Kidney (tissue), 13 donors: ENCODE measurements at regions not wholly inside any gene's neighbourhood (a gene's known extent, or its start where the extent isn't known, plus 50 kb on each side); places are given as distances from the start of the nearest gene placed in this dataset.

Experiments
- DNase-seq, 5 donors: peaks; one replicate each; pipeline ENCODE4 v3.0.0-alpha.2; 2013 to 2020
- FAIRE-seq: peaks from 2 replicates; lab custom pipeline; 2012; peaks lifted over from hg19 to GRCh38; lab: Jason Lieb, UNC
- H3K27ac ChIP-seq, 2 donors: one replicate each; pipeline ENCODE4 v1.7.0; 2013; ENCODE audit warnings: low read depth in 2 of 2, low read length in 2 of 2, inconsistent platforms in 1 of 2
- H3K27me3 ChIP-seq: one replicate; pipeline ENCODE4 v1.7.1; 2013; ENCODE audit warnings: low read length, inconsistent platforms; ENCODE audit not compliant: control insufficient read depth, insufficient read depth
- H3K36me3 ChIP-seq, 3 donors: one replicate each; pipeline versions ENCODE4 v1.7.0 to v1.7.1; 2013; ENCODE audit warnings: low read length in 3 of 3, control low read depth in 1 of 3, inconsistent platforms in 1 of 3; ENCODE audit not compliant: insufficient read depth in 3 of 3, control insufficient read depth in 2 of 3
- H3K4me1 ChIP-seq, 3 donors: one replicate each; pipeline versions ENCODE4 v1.7.0 to v1.7.1; 2013; ENCODE audit warnings: low read length in 3 of 3, inconsistent platforms in 1 of 3, low read depth in 1 of 3; ENCODE audit not compliant: control insufficient read depth in 2 of 3, insufficient read depth in 2 of 3
- H3K4me3 ChIP-seq, 3 donors: one replicate each; pipeline versions ENCODE4 v1.7.0 to v1.8.1; 2013; ENCODE audit warnings: low read length in 3 of 3, control low read depth in 1 of 3, inconsistent platforms in 1 of 3
- H3K9ac ChIP-seq, 3 donors: one replicate each; pipeline versions ENCODE4 v1.7.0 to v1.7.1; 2013; ENCODE audit warnings: low read length in 3 of 3, control low read depth in 1 of 3, inconsistent platforms in 1 of 3
- H3K9me3 ChIP-seq, 3 donors: one replicate each; pipeline versions ENCODE4 v1.7.0 to v1.7.1; 2013; ENCODE audit warnings: low read length in 3 of 3, control low read depth in 1 of 3, inconsistent platforms in 1 of 3; ENCODE audit not compliant: control insufficient read depth in 2 of 3, insufficient read depth in 1 of 3
- intact Hi-C: fragments of 100-400 bp; cut with DNase I; formaldehyde crosslinking; loops from one replicate; pipeline ENCODE4 v1.11.1; 2022
- TF ChIP-seq, protein P1 (sequence below): IDR thresholded peaks from 3 replicates; pipeline ENCODE4 v1.5.1; 2012; ENCODE audit warnings: mild to moderate bottlenecking, moderate library complexity, borderline replicate concordance; ENCODE audit not compliant: insufficient read depth; ENCODE audit errors: extremely low read depth
- donor health status: control.
- donor health status: control.
- donor health status: control.
- donor health status: control.
- donor health status: control.
- donor health status: DM: yes; HTN: yes; CAD: no.
- donor health status: Normal renal cell carcinoma (clear cell type).

DNA sequence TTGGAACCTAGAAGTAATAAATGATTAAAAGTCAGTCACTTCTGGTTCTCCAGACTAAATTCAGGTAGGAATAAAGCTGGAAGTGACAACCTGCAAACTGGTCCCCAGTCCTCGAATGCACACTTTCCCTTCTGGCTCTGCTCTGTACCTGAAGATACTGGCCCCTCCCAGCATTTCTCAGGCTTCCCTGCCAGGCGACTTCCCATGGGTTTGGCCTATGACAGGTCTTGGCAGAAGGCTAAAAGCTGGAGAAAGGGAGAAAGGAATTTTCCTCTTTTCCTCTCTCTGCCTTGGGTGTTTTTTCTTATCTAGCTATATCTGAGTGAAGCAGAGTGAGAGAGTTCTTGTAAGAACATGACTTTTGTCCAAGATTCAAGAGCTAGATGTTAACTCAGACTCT lies 1005.7 kb downstream of the DTWD2 start:
- TF ChIP-seq, protein P1, sequence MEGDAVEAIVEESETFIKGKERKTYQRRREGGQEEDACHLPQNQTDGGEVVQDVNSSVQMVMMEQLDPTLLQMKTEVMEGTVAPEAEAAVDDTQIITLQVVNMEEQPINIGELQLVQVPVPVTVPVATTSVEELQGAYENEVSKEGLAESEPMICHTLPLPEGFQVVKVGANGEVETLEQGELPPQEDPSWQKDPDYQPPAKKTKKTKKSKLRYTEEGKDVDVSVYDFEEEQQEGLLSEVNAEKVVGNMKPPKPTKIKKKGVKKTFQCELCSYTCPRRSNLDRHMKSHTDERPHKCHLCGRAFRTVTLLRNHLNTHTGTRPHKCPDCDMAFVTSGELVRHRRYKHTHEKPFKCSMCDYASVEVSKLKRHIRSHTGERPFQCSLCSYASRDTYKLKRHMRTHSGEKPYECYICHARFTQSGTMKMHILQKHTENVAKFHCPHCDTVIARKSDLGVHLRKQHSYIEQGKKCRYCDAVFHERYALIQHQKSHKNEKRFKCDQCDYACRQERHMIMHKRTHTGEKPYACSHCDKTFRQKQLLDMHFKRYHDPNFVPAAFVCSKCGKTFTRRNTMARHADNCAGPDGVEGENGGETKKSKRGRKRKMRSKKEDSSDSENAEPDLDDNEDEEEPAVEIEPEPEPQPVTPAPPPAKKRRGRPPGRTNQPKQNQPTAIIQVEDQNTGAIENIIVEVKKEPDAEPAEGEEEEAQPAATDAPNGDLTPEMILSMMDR: no peak
- no peak for DNase-seq
- intact Hi-C loops: no loop called here
- no peaks in the 10 kb centered on the region for H3K36me3 ChIP-seq
- no peak for FAIRE-seq
- no peak overlapping the region for H3K9ac ChIP-seq
- H3K27me3 ChIP-seq: no peaks in the 10 kb centered on the region
- H3K4me1 ChIP-seq: no peaks in the 10 kb centered on the region
- no peak overlapping the region for H3K4me3 ChIP-seq
- no peak overlapping the region for H3K27ac ChIP-seq
- no peaks in the 10 kb centered on the region for H3K9me3 ChIP-seq

DNA sequence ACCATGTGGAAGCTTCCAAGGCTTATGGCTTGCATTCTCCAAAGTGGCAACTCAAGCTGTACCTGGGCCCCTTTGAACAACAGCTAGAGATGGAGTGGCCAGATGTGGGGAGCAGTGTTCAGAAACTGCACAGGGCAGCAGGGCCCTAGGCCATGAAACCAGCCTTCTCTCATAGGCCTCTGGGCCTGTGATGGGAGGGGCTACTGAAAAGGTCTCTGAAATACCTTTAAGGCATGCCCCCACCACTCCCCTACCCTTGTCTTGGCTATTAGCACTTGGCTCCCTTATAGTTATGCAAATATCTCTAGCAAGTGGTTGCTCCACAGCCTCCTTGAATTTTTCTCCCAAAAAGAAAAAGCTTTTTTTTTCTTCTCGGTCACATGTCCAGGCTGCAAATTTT lies 1014.6 kb downstream of the DTWD2 start:
- FAIRE-seq (no peak), DNase-seq (no peak)
- Histone ChIP-seq H3K9ac (no peak overlapping the region), H3K27ac (no peak overlapping the region), H3K4me1 (no peaks in the 10 kb centered on the region), H3K4me3 (no peak overlapping the region), H3K9me3 (no peaks in the 10 kb centered on the region), H3K27me3 (no peaks in the 10 kb centered on the region), H3K36me3 (no peaks in the 10 kb centered on the region)
- intact Hi-C loops: no loop called here
- TF ChIP-seq, protein P1: no peak

- H3K27ac ChIP-seq: no peak overlapping the region
- DNase-seq: no peak
- FAIRE-seq: no peak
- H3K27me3 ChIP-seq: no peaks in the 10 kb centered on the region
- intact Hi-C loops: no loop called here
- no peak overlapping the region for H3K4me3 ChIP-seq
- no peaks in the 10 kb centered on the region for H3K9me3 ChIP-seq
- TF ChIP-seq, protein P1: no peak
- H3K4me1 ChIP-seq: no peaks in the 10 kb centered on the region
- no peak overlapping the region for H3K9ac ChIP-seq
- H3K36me3 ChIP-seq: no peaks in the 10 kb centered on the region
Observed at GRCh38 chr5:117955831-117956230, 1032.5 kb downstream of the DTWD2 start.

DNA sequence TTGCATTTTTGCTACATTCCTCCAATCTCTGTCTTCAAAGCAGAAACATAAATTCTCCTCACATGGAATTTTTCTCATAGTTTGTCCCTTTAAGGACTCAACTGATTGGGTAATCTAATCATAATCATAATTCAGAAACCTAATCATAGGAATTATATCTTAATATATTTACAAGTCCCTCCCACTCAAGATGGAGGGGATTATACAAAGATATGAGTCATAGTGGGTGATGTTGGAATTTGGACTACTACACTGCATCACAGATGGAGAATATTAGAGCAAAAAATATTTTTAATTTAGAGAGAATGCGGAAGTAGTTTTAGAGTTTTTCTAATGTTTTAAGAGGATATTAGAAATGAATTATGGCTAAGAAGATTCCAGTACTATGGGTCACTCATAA lies 1034.0 kb downstream of the DTWD2 start:
- Histone ChIP-seq H3K27me3 (no peaks in the 10 kb centered on the region), H3K4me1 (no peaks in the 10 kb centered on the region), H3K9me3 (no peaks in the 10 kb centered on the region), H3K27ac (no peak overlapping the region), H3K4me3 (no peak overlapping the region), H3K9ac (no peak overlapping the region), H3K36me3 (no peaks in the 10 kb centered on the region)
- intact Hi-C loops: no loop called here
- DNase-seq (no peak), FAIRE-seq (no peak)
- TF ChIP-seq, protein P1: no peak
